ENCODE measurements at regions not wholly inside any gene's neighbourhood (a gene's known extent, or its start where the extent isn't known, plus 50 kb on each side); places are given as distances from the start of the nearest gene placed in this dataset.

GRCh38 chr20:17100506-17100905 is 126.3 kb upstream of the PCSK2 start:
- Histone ChIP-seq H3K27ac (ENCODE audit: low read depth, low read length) (no peak overlapping the region), H3K4me3 (ENCODE audit: low read depth, low read length) (no peak overlapping the region), H3K27me3 (ENCODE audit: control insufficient read depth, insufficient read depth, low read length) (no peaks in the 10 kb centered on the region), H3K4me1 (ENCODE audit: control insufficient read depth, insufficient read depth, low read length) (no peaks in the 10 kb centered on the region), H3K9me3 (ENCODE audit: control insufficient read depth, insufficient read depth, low read length) (no peaks in the 10 kb centered on the region), H3K9ac (ENCODE audit: low read depth, low read length) (no peak overlapping the region), H3K36me3 (ENCODE audit: control insufficient read depth, insufficient read depth, low read length) (no peaks in the 10 kb centered on the region)

- Histone ChIP-seq H3K36me3 (ENCODE audit: control insufficient read depth, insufficient read depth, low read length) (no peaks in the 10 kb centered on the region), H3K9ac (ENCODE audit: low read depth, low read length) (no peak overlapping the region), H3K4me1 (ENCODE audit: control insufficient read depth, insufficient read depth, low read length) (no peaks in the 10 kb centered on the region), H3K9me3 (ENCODE audit: control insufficient read depth, insufficient read depth, low read length) (no peaks in the 10 kb centered on the region), H3K4me3 (ENCODE audit: low read depth, low read length) (no peak overlapping the region), H3K27ac (ENCODE audit: low read depth, low read length) (no peak overlapping the region), H3K27me3 (ENCODE audit: control insufficient read depth, insufficient read depth, low read length) (no peaks in the 10 kb centered on the region)
Observed at GRCh38 chr20:17107127-17107526, 119.7 kb upstream of the PCSK2 start.

- Histone ChIP-seq H3K27me3 (ENCODE audit: control insufficient read depth, insufficient read depth, low read length) (no peaks in the 10 kb centered on the region), H3K4me1 (ENCODE audit: control insufficient read depth, insufficient read depth, low read length) (no peaks in the 10 kb centered on the region), H3K4me3 (ENCODE audit: low read depth, low read length) (no peak overlapping the region)
Observed at GRCh38 chr20:17108896-17109295, 117.9 kb upstream of the PCSK2 start.

GRCh38 chr20:17109307-17109706 is 117.5 kb upstream of the PCSK2 start:
- Histone ChIP-seq H3K4me1 (ENCODE audit: control insufficient read depth, insufficient read depth, low read length) (no peaks in the 10 kb centered on the region), H3K36me3 (ENCODE audit: control insufficient read depth, insufficient read depth, low read length) (no peaks in the 10 kb centered on the region), H3K9me3 (ENCODE audit: control insufficient read depth, insufficient read depth, low read length) (no peaks in the 10 kb centered on the region), H3K27me3 (ENCODE audit: control insufficient read depth, insufficient read depth, low read length) (no peaks in the 10 kb centered on the region), H3K4me3 (ENCODE audit: low read depth, low read length) (no peak overlapping the region), H3K27ac (ENCODE audit: low read depth, low read length) (no peak overlapping the region), H3K9ac (ENCODE audit: low read depth, low read length) (no peak overlapping the region)

More at GRCh38 chr20:17108896-17109295, 117.9 kb upstream of the PCSK2 start:
- no peaks in the 10 kb centered on the region for H3K36me3 ChIP-seq (ENCODE audit: control insufficient read depth, insufficient read depth, low read length)
- no peak overlapping the region for H3K27ac ChIP-seq (ENCODE audit: low read depth, low read length)
- H3K9ac ChIP-seq (ENCODE audit: low read depth, low read length): no peak overlapping the region
- H3K9me3 ChIP-seq (ENCODE audit: control insufficient read depth, insufficient read depth, low read length): no peaks in the 10 kb centered on the region

GRCh38 chr20:17128206-17128605 is 98.6 kb upstream of the PCSK2 start:
- peaks cover 17% of the 10 kb centered on the region for H3K4me1 ChIP-seq (ENCODE audit: control insufficient read depth, insufficient read depth, low read length)
- H3K27ac ChIP-seq (ENCODE audit: low read depth, low read length): peak overlapping the region; percentile 59
- H3K4me3 ChIP-seq (ENCODE audit: low read depth, low read length): no peak overlapping the region
- no peaks in the 10 kb centered on the region for H3K27me3 ChIP-seq (ENCODE audit: control insufficient read depth, insufficient read depth, low read length)
- no peak overlapping the region for H3K9ac ChIP-seq (ENCODE audit: low read depth, low read length)
- H3K9me3 ChIP-seq (ENCODE audit: control insufficient read depth, insufficient read depth, low read length): no peaks in the 10 kb centered on the region
- no peaks in the 10 kb centered on the region for H3K36me3 ChIP-seq (ENCODE audit: control insufficient read depth, insufficient read depth, low read length)

GRCh38 chr20:17129089-17129488 is 97.8 kb upstream of the PCSK2 start:
- Histone ChIP-seq H3K9ac (ENCODE audit: low read depth, low read length) (no peak overlapping the region), H3K27me3 (ENCODE audit: control insufficient read depth, insufficient read depth, low read length) (no peaks in the 10 kb centered on the region), H3K27ac (ENCODE audit: low read depth, low read length) (peak overlapping the region; percentile 22), H3K9me3 (ENCODE audit: control insufficient read depth, insufficient read depth, low read length) (no peaks in the 10 kb centered on the region), H3K36me3 (ENCODE audit: control insufficient read depth, insufficient read depth, low read length) (no peaks in the 10 kb centered on the region), H3K4me3 (ENCODE audit: low read depth, low read length) (no peak overlapping the region), H3K4me1 (ENCODE audit: control insufficient read depth, insufficient read depth, low read length) (peaks cover 17% of the 10 kb centered on the region)

GRCh38 chr20:17137692-17138091 is 89.1 kb upstream of the PCSK2 start:
- H3K9me3 ChIP-seq (ENCODE audit: control insufficient read depth, insufficient read depth, low read length): no peaks in the 10 kb centered on the region
- H3K27me3 ChIP-seq (ENCODE audit: control insufficient read depth, insufficient read depth, low read length): no peaks in the 10 kb centered on the region
- H3K4me1 ChIP-seq (ENCODE audit: control insufficient read depth, insufficient read depth, low read length): no peaks in the 10 kb centered on the region
- no peak overlapping the region for H3K4me3 ChIP-seq (ENCODE audit: low read depth, low read length)
- no peaks in the 10 kb centered on the region for H3K36me3 ChIP-seq (ENCODE audit: control insufficient read depth, insufficient read depth, low read length)
- H3K9ac ChIP-seq (ENCODE audit: low read depth, low read length): no peak overlapping the region
- H3K27ac ChIP-seq (ENCODE audit: low read depth, low read length): no peak overlapping the region

GRCh38 chr20:17138237-17138636 is 88.6 kb upstream of the PCSK2 start:
- Histone ChIP-seq H3K27ac (ENCODE audit: low read depth, low read length) (no peak overlapping the region), H3K9me3 (ENCODE audit: control insufficient read depth, insufficient read depth, low read length) (no peaks in the 10 kb centered on the region), H3K4me1 (ENCODE audit: control insufficient read depth, insufficient read depth, low read length) (no peaks in the 10 kb centered on the region), H3K4me3 (ENCODE audit: low read depth, low read length) (no peak overlapping the region), H3K9ac (ENCODE audit: low read depth, low read length) (no peak overlapping the region), H3K27me3 (ENCODE audit: control insufficient read depth, insufficient read depth, low read length) (no peaks in the 10 kb centered on the region), H3K36me3 (ENCODE audit: control insufficient read depth, insufficient read depth, low read length) (no peaks in the 10 kb centered on the region)

- no peak overlapping the region for H3K27ac ChIP-seq (ENCODE audit: low read depth, low read length)
- H3K9ac ChIP-seq (ENCODE audit: low read depth, low read length): no peak overlapping the region
- H3K4me3 ChIP-seq (ENCODE audit: low read depth, low read length): no peak overlapping the region
- H3K4me1 ChIP-seq (ENCODE audit: control insufficient read depth, insufficient read depth, low read length): no peaks in the 10 kb centered on the region
- H3K36me3 ChIP-seq (ENCODE audit: control insufficient read depth, insufficient read depth, low read length): no peaks in the 10 kb centered on the region
- H3K9me3 ChIP-seq (ENCODE audit: control insufficient read depth, insufficient read depth, low read length): no peaks in the 10 kb centered on the region
- H3K27me3 ChIP-seq (ENCODE audit: control insufficient read depth, insufficient read depth, low read length): no peaks in the 10 kb centered on the region
Observed at GRCh38 chr20:17140894-17141293, 85.9 kb upstream of the PCSK2 start.

- no peaks in the 10 kb centered on the region for H3K36me3 ChIP-seq (ENCODE audit: control insufficient read depth, insufficient read depth, low read length)
- H3K9me3 ChIP-seq (ENCODE audit: control insufficient read depth, insufficient read depth, low read length): no peaks in the 10 kb centered on the region
- no peak overlapping the region for H3K4me3 ChIP-seq (ENCODE audit: low read depth, low read length)
- H3K9ac ChIP-seq (ENCODE audit: low read depth, low read length): no peak overlapping the region
- H3K27ac ChIP-seq (ENCODE audit: low read depth, low read length): no peak overlapping the region
- no peaks in the 10 kb centered on the region for H3K4me1 ChIP-seq (ENCODE audit: control insufficient read depth, insufficient read depth, low read length)
- no peaks in the 10 kb centered on the region for H3K27me3 ChIP-seq (ENCODE audit: control insufficient read depth, insufficient read depth, low read length)
Observed at GRCh38 chr20:17141568-17141967, 85.3 kb upstream of the PCSK2 start.

- H3K36me3 ChIP-seq (ENCODE audit: control insufficient read depth, insufficient read depth, low read length): no peaks in the 10 kb centered on the region
- H3K9ac ChIP-seq (ENCODE audit: low read depth, low read length): no peak overlapping the region
- no peaks in the 10 kb centered on the region for H3K4me1 ChIP-seq (ENCODE audit: control insufficient read depth, insufficient read depth, low read length)
- no peak overlapping the region for H3K27ac ChIP-seq (ENCODE audit: low read depth, low read length)
- H3K27me3 ChIP-seq (ENCODE audit: control insufficient read depth, insufficient read depth, low read length): no peaks in the 10 kb centered on the region
- no peaks in the 10 kb centered on the region for H3K9me3 ChIP-seq (ENCODE audit: control insufficient read depth, insufficient read depth, low read length)
- no peak overlapping the region for H3K4me3 ChIP-seq (ENCODE audit: low read depth, low read length)
Observed at GRCh38 chr20:17142666-17143065, 84.2 kb upstream of the PCSK2 start.

GRCh38 chr20:17150858-17151257 is 76.0 kb upstream of the PCSK2 start:
- no peaks in the 10 kb centered on the region for H3K36me3 ChIP-seq (ENCODE audit: control insufficient read depth, insufficient read depth, low read length)
- H3K27me3 ChIP-seq (ENCODE audit: control insufficient read depth, insufficient read depth, low read length): no peaks in the 10 kb centered on the region
- no peaks in the 10 kb centered on the region for H3K4me1 ChIP-seq (ENCODE audit: control insufficient read depth, insufficient read depth, low read length)
- no peak overlapping the region for H3K9ac ChIP-seq (ENCODE audit: low read depth, low read length)
- no peak overlapping the region for H3K4me3 ChIP-seq (ENCODE audit: low read depth, low read length)
- H3K9me3 ChIP-seq (ENCODE audit: control insufficient read depth, insufficient read depth, low read length): no peaks in the 10 kb centered on the region
- H3K27ac ChIP-seq (ENCODE audit: low read depth, low read length): no peak overlapping the region
